Activated CD4-positive, alpha-beta memory T cell treated with anti-CD3 and anti-CD28 coated beads for 36 hours (primary cell): ENCODE measurements at regions not wholly inside any gene's neighbourhood (a gene's known extent, or its start where the extent isn't known, plus 50 kb on each side); places are given as distances from the start of the nearest gene placed in this dataset.

ENCODE experiments used
- CTCF ChIA-PET: fragments of 350-600 bp; sonication (Branson Sonifier 250); formaldehyde crosslinking; loops from one replicate; lab custom pipeline; 2021; ENCODE audit warnings: antibody characterized with exemption, inconsistent platforms; lab: Charles Lee
- POLR2A ChIA-PET: fragments of 350-600 bp; sonication (Branson Sonifier 250); formaldehyde crosslinking; loops from one replicate; lab custom pipeline; 2021; ENCODE audit warnings: antibody characterized with exemption; lab: Charles Lee
- DNase-seq: peaks from one replicate; pipeline ENCODE4 v3.0.0-alpha.2; 2020
- H3K27ac Mint-ChIP-seq: one replicate; pipeline ENCODE4 v1.8.0; 2021; ENCODE audit warnings: mixed read lengths
- H3K27me3 Mint-ChIP-seq: one replicate; pipeline ENCODE4 v1.8.0; 2021; ENCODE audit warnings: mixed read lengths
- H3K36me3 Mint-ChIP-seq: one replicate; pipeline ENCODE4 v1.8.0; 2021; ENCODE audit warnings: mixed read lengths
- H3K4me1 Mint-ChIP-seq: one replicate; pipeline ENCODE4 v1.8.0; 2021; ENCODE audit warnings: low read depth, mixed read lengths
- H3K4me3 Mint-ChIP-seq: one replicate; pipeline ENCODE4 v1.8.0; 2021; ENCODE audit warnings: mild to moderate bottlenecking, mixed read lengths
- H3K9me3 Mint-ChIP-seq: one replicate; pipeline ENCODE4 v1.8.0; 2021; ENCODE audit warnings: mixed read lengths
- intact Hi-C: fragments of 100-400 bp; cut with micrococcal nuclease; formaldehyde crosslinking; loops from one replicate; pipeline ENCODE4 v1.15.1; 2023

DNA sequence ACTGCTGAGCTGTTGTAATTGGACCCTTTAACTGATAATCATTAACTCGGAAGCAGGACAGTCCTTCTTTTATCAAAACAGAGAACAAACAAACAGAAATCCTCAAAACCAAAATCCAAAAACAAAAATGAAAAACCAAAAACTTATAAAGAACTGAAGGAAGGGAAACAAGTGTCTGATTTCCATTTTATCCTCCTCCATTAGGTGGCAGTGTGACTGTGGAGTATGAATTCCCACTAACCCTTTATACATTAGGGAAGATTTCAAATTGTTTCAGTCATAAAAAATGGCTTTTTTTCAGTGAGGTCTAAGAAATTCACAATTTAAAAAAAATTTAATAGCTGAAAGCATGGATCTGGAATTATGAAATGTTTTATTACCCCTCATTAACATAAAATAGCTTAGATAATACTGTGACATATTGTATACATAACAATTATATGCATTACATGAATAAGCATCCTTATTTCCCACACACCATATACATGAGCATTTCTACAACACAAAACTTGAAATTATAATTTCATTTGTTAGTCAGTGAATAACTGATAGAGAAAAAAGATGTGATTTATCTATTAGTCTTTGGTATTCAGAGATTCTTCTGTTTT is 1074.3 kb upstream of the PCDH9 start:
- H3K4me1 Mint-ChIP-seq = no peaks in the 10 kb centered on the region
- no peaks in the 10 kb centered on the region for H3K27me3 Mint-ChIP-seq
- CTCF ChIA-PET = no interaction called here
- no peak overlapping the region for H3K4me3 Mint-ChIP-seq
- intact Hi-C loops = no loop called here
- peaks cover 11% of the 10 kb centered on the region for H3K9me3 Mint-ChIP-seq
- H3K36me3 Mint-ChIP-seq = no peaks in the 10 kb centered on the region
- no peak overlapping the region for H3K27ac Mint-ChIP-seq
- no peak for DNase-seq
- POLR2A ChIA-PET = no interaction called here

DNA sequence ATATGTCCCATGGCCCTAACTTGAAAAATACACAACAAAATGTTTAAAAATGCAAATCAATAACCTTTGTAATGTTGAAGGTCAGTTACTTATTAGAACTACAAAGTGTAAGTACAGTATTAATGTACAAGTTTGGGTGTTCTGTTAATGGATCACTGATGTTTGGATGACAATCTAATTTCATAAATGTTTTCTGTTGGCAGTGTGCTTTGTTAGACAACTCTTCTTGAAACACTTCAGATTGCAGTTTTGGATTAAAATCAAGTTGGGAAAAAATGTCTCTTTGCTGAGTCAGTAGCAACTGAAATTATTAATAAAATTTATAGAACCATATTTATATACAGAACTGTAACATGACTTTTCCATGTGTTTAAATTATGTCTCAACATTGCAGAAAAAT is 1063.5 kb upstream of the PCDH9 start:
- CTCF ChIA-PET = no interaction called here
- POLR2A ChIA-PET = no interaction called here
- no peaks in the 10 kb centered on the region for H3K36me3 Mint-ChIP-seq
- no peak overlapping the region for H3K27ac Mint-ChIP-seq
- no peak for DNase-seq
- no peak overlapping the region for H3K4me3 Mint-ChIP-seq
- no peaks in the 10 kb centered on the region for H3K27me3 Mint-ChIP-seq
- intact Hi-C loops = no loop called here
- H3K4me1 Mint-ChIP-seq = no peaks in the 10 kb centered on the region
- no peaks in the 10 kb centered on the region for H3K9me3 Mint-ChIP-seq

DNA sequence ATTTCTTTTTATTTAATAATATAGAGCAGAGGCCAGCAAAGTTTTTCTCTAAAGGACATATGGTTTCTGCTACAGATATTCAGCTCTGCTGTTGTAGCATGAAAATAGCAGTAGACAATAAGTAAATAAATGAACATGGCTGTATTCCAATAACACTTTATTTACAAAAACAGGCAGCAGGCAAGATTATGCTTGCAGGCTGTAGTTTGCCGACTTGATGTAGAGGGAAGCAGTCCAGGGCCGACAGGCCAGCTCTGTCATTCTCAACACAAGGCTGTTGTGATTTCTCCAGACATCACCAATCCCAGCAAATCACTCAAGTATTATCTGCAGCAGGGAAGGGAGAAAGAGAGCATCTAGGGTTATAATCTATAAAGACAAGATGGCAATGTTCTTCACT is 1062.5 kb upstream of the PCDH9 start:
- DNase-seq = no peak
- no peaks in the 10 kb centered on the region for H3K36me3 Mint-ChIP-seq
- CTCF ChIA-PET = no interaction called here
- no peaks in the 10 kb centered on the region for H3K4me1 Mint-ChIP-seq
- H3K9me3 Mint-ChIP-seq = peaks cover 4% of the 10 kb centered on the region
- no peak overlapping the region for H3K27ac Mint-ChIP-seq
- H3K27me3 Mint-ChIP-seq = no peaks in the 10 kb centered on the region
- POLR2A ChIA-PET = no interaction called here
- H3K4me3 Mint-ChIP-seq = no peak overlapping the region
- intact Hi-C loops = no loop called here

DNA sequence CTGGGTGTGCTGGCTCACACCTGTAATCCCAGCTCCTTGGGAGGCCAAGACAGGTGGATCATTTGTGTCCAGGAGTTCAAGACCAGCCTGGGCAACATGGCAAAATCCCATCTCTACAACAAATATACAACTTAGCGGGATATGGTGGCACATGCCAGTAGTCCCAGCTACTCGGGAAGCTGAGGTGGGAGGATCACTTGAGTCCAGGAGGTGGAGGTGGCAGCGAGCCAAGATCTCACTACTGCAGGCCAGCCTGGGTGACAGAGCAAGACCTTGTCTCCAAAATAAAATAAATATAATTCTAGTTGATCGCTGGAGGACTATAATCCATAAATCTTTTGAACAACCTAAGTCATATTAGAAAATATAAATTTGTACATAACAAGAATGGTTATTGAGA is 1061.5 kb upstream of the PCDH9 start:
- Mint-ChIP-seq H3K27me3 (no peaks in the 10 kb centered on the region), H3K4me1 (no peaks in the 10 kb centered on the region), H3K4me3 (no peak overlapping the region), H3K27ac (no peak overlapping the region), H3K9me3 (peaks cover 4% of the 10 kb centered on the region), H3K36me3 (no peaks in the 10 kb centered on the region)
- intact Hi-C loops = no loop called here
- ChIA-PET CTCF (no interaction called here), POLR2A (no interaction called here)
- no peak for DNase-seq

DNA sequence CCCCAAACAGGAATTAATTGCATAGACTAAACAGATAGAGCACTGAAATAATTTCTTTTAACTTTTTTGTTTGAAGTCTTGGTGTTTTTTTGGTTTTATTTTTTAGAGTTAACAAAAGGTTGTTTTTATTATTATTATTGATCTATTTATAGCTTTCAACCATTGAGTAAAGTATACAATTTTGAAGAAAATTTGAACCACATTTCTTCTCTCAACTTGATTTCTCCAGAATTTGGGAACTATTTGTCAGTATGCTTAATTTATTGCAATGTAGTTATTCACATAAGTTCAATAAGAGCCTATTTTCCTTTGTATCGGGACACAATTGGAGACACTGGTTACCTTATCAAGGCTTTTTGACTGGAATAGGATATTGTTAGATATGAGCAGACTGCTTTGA is 1045.6 kb upstream of the PCDH9 start:
- CTCF ChIA-PET = no interaction called here
- Mint-ChIP-seq H3K4me3 (no peak overlapping the region), H3K27me3 (no peaks in the 10 kb centered on the region), H3K4me1 (no peaks in the 10 kb centered on the region), H3K36me3 (no peaks in the 10 kb centered on the region), H3K9me3 (peaks cover 29% of the 10 kb centered on the region), H3K27ac (no peak overlapping the region)
- intact Hi-C loops = no loop called here
- POLR2A ChIA-PET = no interaction called here
- no peak for DNase-seq

DNA sequence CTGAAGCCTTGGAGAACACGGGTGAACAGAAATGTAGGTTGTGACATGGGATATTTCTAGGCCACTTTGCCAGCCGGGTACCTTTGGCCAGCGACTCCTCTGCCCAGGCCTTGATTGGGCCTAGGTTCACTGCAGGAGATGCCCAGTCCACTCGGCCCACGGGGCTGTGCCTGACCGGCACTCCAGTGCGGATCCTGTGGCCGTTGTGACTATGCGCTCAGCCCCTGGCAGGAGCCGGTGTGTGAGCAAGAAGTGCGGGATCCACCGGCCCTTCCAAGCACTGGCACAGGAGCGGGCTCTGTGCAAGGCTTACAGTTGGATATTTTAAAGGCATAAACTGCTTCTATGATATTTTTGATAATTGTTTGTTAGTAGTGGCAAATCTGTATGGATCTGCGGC is 1042.5 kb upstream of the PCDH9 start:
- Mint-ChIP-seq H3K4me3 (no peak overlapping the region), H3K36me3 (no peaks in the 10 kb centered on the region)
- DNase-seq = no peak

DNA sequence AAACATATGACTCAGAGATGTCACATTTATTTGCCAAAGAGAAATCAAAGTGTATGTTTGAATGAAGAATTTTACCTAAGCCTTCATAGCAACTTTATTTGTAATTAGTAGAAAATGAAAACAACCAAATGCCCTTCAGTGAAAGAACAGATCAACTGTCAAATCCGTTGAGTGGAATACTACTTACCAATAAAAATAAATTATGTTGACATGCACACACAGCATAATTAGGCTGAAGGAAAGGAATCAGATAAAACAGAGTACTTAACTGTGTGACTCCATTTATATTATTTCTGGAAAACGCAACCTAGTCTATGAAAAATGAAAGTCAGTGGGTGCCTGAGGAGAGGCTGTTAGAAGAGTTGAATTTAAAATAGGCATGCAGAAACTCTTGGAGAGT is 1034.6 kb upstream of the PCDH9 start:
- intact Hi-C loops = no loop called here
- DNase-seq = no peak
- H3K27ac Mint-ChIP-seq = no peak overlapping the region
- peaks cover 5% of the 10 kb centered on the region for H3K9me3 Mint-ChIP-seq
- CTCF ChIA-PET = no interaction called here
- H3K36me3 Mint-ChIP-seq = no peaks in the 10 kb centered on the region
- no peaks in the 10 kb centered on the region for H3K27me3 Mint-ChIP-seq
- POLR2A ChIA-PET = no interaction called here
- no peaks in the 10 kb centered on the region for H3K4me1 Mint-ChIP-seq
- no peak overlapping the region for H3K4me3 Mint-ChIP-seq

More for the DNA sequence above, 1042.5 kb upstream of the PCDH9 start:
- no peak overlapping the region for H3K27ac Mint-ChIP-seq
- H3K4me1 Mint-ChIP-seq = no peaks in the 10 kb centered on the region
- POLR2A ChIA-PET = no interaction called here
- peaks cover 30% of the 10 kb centered on the region for H3K9me3 Mint-ChIP-seq
- intact Hi-C loops = no loop called here
- CTCF ChIA-PET = no interaction called here
- no peaks in the 10 kb centered on the region for H3K27me3 Mint-ChIP-seq

DNA sequence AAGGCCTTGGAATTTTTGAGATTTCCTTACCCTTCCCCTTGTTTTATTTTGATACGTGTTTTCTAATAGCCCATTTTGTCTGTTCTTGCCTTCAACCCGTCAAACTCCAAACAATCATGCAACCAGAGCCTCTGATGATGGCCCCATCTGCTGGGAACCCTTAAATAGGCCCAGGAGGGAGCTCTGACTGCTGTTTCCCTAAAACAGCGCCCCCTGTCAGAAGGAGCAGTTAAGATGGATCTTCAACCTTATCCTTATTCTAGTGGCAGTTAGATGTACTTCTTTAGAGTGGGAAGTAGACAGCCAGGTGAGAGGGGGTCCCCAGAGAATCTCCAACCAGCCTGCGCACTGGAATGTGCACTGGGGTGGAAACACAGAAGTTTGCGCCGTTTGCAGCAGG is 1031.0 kb upstream of the PCDH9 start:
- no peak overlapping the region for H3K27ac Mint-ChIP-seq
- POLR2A ChIA-PET = no interaction called here

DNA sequence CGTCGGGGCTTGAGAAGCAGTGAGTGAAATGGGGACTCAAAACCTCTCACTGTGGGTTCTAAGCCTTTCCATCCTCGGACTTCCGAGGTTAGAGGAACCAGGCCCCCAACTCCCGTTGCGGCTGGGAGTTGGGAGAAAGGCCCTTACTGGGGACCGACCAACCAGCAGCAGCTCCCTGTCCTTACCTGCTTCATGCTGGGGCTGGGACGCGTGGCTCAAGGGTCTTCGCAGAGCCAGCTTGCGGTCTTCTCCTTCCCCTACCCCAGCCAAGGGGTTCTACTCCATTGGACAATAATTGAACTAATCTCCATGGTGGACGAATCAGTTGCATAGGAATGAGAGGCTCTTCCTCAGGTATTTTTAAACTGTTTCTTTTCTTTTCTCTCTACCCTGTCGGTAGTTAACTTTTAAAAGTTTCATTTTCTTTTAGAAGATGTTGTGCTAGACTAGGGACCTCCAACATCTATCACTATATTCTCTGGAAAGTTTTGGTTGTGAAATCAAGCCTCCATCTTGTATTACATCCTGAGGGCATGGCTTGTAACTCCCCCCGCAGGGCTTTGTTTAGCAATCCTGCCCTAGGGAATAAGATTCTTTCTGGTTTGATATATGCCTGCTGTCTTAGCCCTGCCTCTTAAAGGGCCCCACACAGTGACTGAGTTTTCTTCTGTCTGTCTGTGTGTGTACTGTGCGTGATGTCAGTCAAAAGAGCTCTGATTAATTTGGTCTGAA is 1027.1 kb upstream of the PCDH9 start:
- Mint-ChIP-seq H3K27ac (no peak overlapping the region), H3K27me3 (no peaks in the 10 kb centered on the region), H3K36me3 (no peaks in the 10 kb centered on the region), H3K4me3 (no peak overlapping the region), H3K4me1 (no peaks in the 10 kb centered on the region), H3K9me3 (peaks cover 9% of the 10 kb centered on the region)
- intact Hi-C loops = no loop called here
- POLR2A ChIA-PET = no interaction called here
- DNase-seq = no peak
- CTCF ChIA-PET = no interaction called here

More for the DNA sequence above, 1031.0 kb upstream of the PCDH9 start:
- Mint-ChIP-seq H3K36me3 (no peaks in the 10 kb centered on the region), H3K9me3 (peaks cover 2% of the 10 kb centered on the region), H3K4me3 (no peak overlapping the region), H3K4me1 (no peaks in the 10 kb centered on the region), H3K27me3 (no peaks in the 10 kb centered on the region)
- CTCF ChIA-PET = no interaction called here
- DNase-seq = no peak
- intact Hi-C loops = no loop called here

DNA sequence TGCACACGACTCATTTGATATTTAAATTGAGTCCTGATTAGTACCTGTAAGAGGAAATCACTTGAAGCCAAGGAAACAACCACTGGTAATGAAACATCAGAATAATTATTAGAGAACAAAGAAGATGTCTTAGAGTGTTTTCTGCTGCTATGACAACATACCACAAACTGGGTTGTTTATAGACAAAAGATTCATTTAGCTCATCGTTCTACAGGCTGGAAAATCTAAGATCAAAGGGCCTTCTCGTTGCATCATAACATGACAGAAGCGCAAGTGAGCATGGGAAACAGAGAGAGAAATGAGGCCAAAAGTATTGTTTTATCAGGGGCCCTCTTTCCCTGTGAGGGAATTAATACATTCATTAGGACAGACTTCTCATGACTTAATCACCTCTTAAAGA is 1024.0 kb upstream of the PCDH9 start:
- Mint-ChIP-seq H3K4me3 (no peak overlapping the region), H3K4me1 (no peaks in the 10 kb centered on the region), H3K27ac (no peak overlapping the region), H3K9me3 (peaks cover 7% of the 10 kb centered on the region), H3K36me3 (no peaks in the 10 kb centered on the region), H3K27me3 (no peaks in the 10 kb centered on the region)
- DNase-seq = no peak
- ChIA-PET CTCF (interaction anchor here (0.6 kb wide), 1 partner anchor 124 kb away, joined by 3 read pairs; no protein-coding TSS in a partner anchor), POLR2A (no interaction called here)
- intact Hi-C loops = no loop called here

DNA sequence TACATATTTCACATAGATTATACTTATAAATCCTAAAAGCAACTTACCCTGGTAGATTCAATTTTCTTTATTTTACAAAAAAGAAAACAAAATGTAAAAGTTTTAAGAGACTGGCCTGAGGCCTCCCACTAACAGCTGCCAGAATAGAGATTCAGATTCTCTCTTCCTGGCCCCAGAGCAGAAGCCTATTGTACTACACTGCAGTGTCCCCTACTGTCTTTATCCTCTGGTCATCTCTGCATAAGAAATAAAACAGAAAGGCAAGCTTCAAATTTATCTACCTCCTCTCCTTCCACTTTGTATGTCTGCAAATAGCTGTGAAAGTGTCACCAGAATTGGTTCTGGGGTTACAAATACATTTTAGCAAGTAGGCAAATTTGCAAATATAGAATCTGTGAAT is 1004.1 kb upstream of the PCDH9 start:
- intact Hi-C loops = no loop called here
- no peak for DNase-seq
- no peak overlapping the region for H3K4me3 Mint-ChIP-seq
- H3K9me3 Mint-ChIP-seq = peaks cover 6% of the 10 kb centered on the region
- H3K27ac Mint-ChIP-seq = no peak overlapping the region
- H3K36me3 Mint-ChIP-seq = no peaks in the 10 kb centered on the region
- CTCF ChIA-PET = no interaction called here
- POLR2A ChIA-PET = no interaction called here
- H3K4me1 Mint-ChIP-seq = no peaks in the 10 kb centered on the region
- H3K27me3 Mint-ChIP-seq = no peaks in the 10 kb centered on the region

DNA sequence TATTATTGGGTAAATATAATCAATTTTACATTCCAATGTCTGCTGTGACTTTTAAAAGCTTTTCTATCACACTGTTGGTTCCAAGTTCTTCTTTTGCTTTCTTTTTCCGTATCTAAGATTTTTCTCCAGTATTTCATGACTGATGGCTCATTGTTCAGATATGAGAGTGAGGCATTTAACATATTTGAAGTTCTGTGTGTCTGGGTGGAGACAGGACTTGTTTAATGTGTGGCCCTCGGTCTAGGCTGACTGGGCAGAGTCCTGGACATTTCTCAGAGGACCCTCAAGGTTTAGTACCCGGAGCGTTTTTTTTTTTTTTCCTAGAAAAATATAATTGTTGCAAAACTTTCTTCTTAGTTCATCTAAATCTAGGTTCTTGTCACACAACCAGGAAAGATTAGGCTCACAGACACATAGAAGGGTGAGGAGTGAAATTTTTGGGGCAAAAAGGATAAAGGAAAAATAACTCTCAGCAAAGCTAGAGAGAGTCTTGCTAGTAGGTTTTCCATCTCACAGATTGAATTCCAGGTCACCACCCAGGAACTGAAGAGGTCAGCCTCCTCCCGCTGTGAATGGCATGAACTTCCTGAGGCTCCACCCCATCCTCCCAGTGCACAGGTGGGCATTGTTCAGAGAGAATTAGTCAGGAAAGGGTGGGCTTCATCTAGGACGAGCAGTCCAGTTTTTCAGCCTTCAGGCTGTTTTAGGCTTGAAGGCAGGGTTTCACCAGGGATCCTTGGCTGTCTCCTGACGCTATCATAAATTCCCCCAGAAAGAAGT is 1002.4 kb upstream of the PCDH9 start:
- Mint-ChIP-seq H3K36me3 (no peaks in the 10 kb centered on the region), H3K4me1 (no peaks in the 10 kb centered on the region), H3K27me3 (no peaks in the 10 kb centered on the region), H3K4me3 (no peak overlapping the region), H3K9me3 (peaks cover 6% of the 10 kb centered on the region), H3K27ac (no peak overlapping the region)
- intact Hi-C loops = no loop called here
- no peak for DNase-seq
- CTCF ChIA-PET = no interaction called here
- POLR2A ChIA-PET = no interaction called here
